ENCODE measurements at regions not wholly inside any gene's neighbourhood (a gene's known extent, or its start where the extent isn't known, plus 50 kb on each side); places are given as distances from the start of the nearest gene placed in this dataset.

DNA sequence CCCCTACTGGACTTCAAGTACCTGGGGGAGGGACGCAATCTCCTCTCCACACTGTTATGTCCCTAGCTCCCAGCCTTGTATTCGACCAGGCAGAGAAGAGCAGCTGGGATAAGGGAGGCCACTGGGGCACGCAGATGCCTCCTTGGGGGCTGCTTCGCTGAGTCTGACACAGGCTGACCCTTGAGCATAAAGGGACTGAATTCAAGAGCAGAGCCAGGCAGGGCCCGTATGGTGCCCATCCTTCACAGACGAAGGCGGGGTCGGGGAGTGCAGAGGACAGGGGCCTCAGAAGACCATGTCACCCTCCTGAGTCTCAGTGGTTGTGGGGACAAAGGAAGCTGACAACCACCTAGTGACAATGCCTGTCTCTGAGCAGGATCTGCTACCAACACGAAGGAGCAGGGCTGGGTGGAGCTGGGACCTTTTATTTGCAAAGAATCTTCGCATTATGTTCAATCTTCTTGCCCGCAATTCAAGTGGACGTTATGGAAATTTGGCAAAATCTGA lies 124.6 kb downstream of the TUBA3C start:
- Mint-ChIP-seq H3K36me3 (ENCODE audit: insufficient read depth, unreplicated experiment) (no peaks in the 10 kb centered on the region), H3K27ac (ENCODE audit: unreplicated experiment) (no peak overlapping the region), H3K9me3 (ENCODE audit: unreplicated experiment) (peaks cover 7% of the 10 kb centered on the region), H3K27me3 (ENCODE audit: insufficient read depth, unreplicated experiment) (no peaks in the 10 kb centered on the region), H3K4me1 (ENCODE audit: low read depth, unreplicated experiment) (no peaks in the 10 kb centered on the region), H3K4me3 (ENCODE audit: unreplicated experiment) (no peak overlapping the region)
- Histone ChIP-seq H3K27me3 (replicated peaks; ENCODE audit: control insufficient read depth, insufficient read depth, low read length) (no peaks in the 10 kb centered on the region), H3K36me3 (ENCODE audit: control insufficient read depth, insufficient read depth, low read length) (no peaks in the 10 kb centered on the region), H3K4me3 (ENCODE audit: low read depth, low read length) (no peak overlapping the region), H3K9me3 (no peaks in the 10 kb centered on the region), H3K4me1 (no peaks in the 10 kb centered on the region)
- ChIA-PET CTCF (no interaction called here), POLR2A (no interaction called here)
- intact Hi-C loops (cut with micrococcal nuclease; ENCODE audit: unreplicated experiment), result no loop called here
- no peak for DNase-seq
- TF ChIP-seq, protein P1, sequence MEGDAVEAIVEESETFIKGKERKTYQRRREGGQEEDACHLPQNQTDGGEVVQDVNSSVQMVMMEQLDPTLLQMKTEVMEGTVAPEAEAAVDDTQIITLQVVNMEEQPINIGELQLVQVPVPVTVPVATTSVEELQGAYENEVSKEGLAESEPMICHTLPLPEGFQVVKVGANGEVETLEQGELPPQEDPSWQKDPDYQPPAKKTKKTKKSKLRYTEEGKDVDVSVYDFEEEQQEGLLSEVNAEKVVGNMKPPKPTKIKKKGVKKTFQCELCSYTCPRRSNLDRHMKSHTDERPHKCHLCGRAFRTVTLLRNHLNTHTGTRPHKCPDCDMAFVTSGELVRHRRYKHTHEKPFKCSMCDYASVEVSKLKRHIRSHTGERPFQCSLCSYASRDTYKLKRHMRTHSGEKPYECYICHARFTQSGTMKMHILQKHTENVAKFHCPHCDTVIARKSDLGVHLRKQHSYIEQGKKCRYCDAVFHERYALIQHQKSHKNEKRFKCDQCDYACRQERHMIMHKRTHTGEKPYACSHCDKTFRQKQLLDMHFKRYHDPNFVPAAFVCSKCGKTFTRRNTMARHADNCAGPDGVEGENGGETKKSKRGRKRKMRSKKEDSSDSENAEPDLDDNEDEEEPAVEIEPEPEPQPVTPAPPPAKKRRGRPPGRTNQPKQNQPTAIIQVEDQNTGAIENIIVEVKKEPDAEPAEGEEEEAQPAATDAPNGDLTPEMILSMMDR (IDR thresholded peaks at IDR 0.05; ENCODE audit: insufficient read depth in 1 of 2, low read depth in 1 of 2, low read length in 1 of 2, severe bottlenecking in 1 of 2, unreplicated experiment in 1 of 2), result no peak
- no TSS peak for BruUV-seq (replicated peaks)

DNA sequence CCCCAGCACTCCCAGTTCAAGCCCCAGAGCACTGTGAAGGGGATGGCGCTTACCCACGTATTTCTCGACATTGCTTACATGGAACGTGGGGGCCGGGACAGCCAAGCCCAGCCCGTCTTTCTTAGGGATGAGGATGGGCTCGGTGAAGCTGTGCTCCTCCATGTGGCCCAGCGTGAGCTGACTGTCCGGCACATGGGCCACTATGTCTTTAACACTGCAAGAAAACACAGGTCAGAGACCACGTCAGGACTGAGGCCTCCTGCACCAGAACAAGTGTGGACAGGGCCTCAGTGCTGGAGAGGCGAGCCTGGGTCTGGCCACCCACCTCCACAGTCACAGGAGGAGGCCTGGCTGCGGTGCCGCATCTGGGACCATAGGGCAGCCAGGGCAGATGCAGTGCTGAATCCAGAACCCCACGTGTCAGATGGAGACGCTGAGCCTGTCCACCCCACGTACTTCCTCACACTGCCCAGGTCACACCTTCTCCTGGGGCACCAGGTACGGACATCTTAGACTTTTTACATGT lies 125.2 kb downstream of the TUBA3C start:
- no peak for DNase-seq
- TF ChIP-seq, protein P1 (IDR thresholded peaks at IDR 0.05; ENCODE audit: insufficient read depth in 1 of 2, low read depth in 1 of 2, low read length in 1 of 2, severe bottlenecking in 1 of 2, unreplicated experiment in 1 of 2), result no peak
- intact Hi-C loops (cut with micrococcal nuclease; ENCODE audit: unreplicated experiment), result no loop called here
- H3K9me3 ChIP-seq, result no peaks in the 10 kb centered on the region
- POLR2A ChIA-PET, result no interaction called here
- no peak overlapping the region for H3K27ac Mint-ChIP-seq (ENCODE audit: unreplicated experiment)
- H3K4me3 ChIP-seq (ENCODE audit: low read depth, low read length), result no peak overlapping the region
- BruUV-seq (replicated peaks), result no TSS peak
- no peaks in the 10 kb centered on the region for H3K4me1 Mint-ChIP-seq (ENCODE audit: low read depth, unreplicated experiment)
- no peaks in the 10 kb centered on the region for H3K36me3 ChIP-seq (ENCODE audit: control insufficient read depth, insufficient read depth, low read length)
- no peaks in the 10 kb centered on the region for H3K4me1 ChIP-seq
- no peaks in the 10 kb centered on the region for H3K36me3 Mint-ChIP-seq (ENCODE audit: insufficient read depth, unreplicated experiment)
- peaks cover 13% of the 10 kb centered on the region for H3K9me3 Mint-ChIP-seq (ENCODE audit: unreplicated experiment)
- no peaks in the 10 kb centered on the region for H3K27me3 ChIP-seq (replicated peaks; ENCODE audit: control insufficient read depth, insufficient read depth, low read length)
- H3K4me3 Mint-ChIP-seq (ENCODE audit: unreplicated experiment), result no peak overlapping the region
- no peaks in the 10 kb centered on the region for H3K27me3 Mint-ChIP-seq (ENCODE audit: insufficient read depth, unreplicated experiment)
- CTCF ChIA-PET, result no interaction called here

DNA sequence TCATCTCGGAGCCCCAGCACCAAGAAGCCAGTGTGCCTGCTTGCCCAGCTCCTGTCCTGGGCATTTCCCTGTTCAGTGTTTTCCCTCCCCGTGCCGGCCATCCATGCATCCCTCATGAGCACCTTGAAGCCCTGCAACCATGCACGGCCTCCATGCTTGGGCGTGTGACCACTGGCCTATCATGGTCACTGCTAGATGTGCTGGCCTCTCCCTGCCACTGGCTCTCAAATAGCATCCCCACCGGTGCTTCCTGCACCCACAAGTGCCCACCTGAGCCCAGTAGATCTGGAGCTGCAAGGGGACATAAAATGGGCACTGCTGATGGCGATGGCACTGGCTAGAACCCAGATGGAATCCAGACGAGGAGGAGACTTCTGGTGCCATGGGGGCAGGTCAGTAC lies 126.0 kb downstream of the TUBA3C start:
- Mint-ChIP-seq H3K27ac (ENCODE audit: unreplicated experiment) (no peak overlapping the region), H3K4me3 (ENCODE audit: unreplicated experiment) (no peak overlapping the region), H3K9me3 (ENCODE audit: unreplicated experiment) (peaks cover 15% of the 10 kb centered on the region), H3K27me3 (ENCODE audit: insufficient read depth, unreplicated experiment) (no peaks in the 10 kb centered on the region), H3K4me1 (ENCODE audit: low read depth, unreplicated experiment) (no peaks in the 10 kb centered on the region), H3K36me3 (ENCODE audit: insufficient read depth, unreplicated experiment) (no peaks in the 10 kb centered on the region)
- intact Hi-C loops (cut with micrococcal nuclease; ENCODE audit: unreplicated experiment), result no loop called here
- ChIA-PET POLR2A (no interaction called here), CTCF (no interaction called here)
- Histone ChIP-seq H3K27me3 (replicated peaks; ENCODE audit: control insufficient read depth, insufficient read depth, low read length) (no peaks in the 10 kb centered on the region), H3K4me3 (ENCODE audit: low read depth, low read length) (no peak overlapping the region), H3K9me3 (no peaks in the 10 kb centered on the region), H3K4me1 (no peaks in the 10 kb centered on the region), H3K36me3 (ENCODE audit: control insufficient read depth, insufficient read depth, low read length) (no peaks in the 10 kb centered on the region)
- BruUV-seq (replicated peaks), result no TSS peak
- DNase-seq, result no peak
- TF ChIP-seq, protein P1 (IDR thresholded peaks at IDR 0.05; ENCODE audit: insufficient read depth in 1 of 2, low read depth in 1 of 2, low read length in 1 of 2, severe bottlenecking in 1 of 2, unreplicated experiment in 1 of 2), result no peak
